Thyroid gland (tissue), 4 donors: ENCODE measurements at regions not wholly inside any gene's neighbourhood (a gene's known extent, or its start where the extent isn't known, plus 50 kb on each side); places are given as distances from the start of the nearest gene placed in this dataset. TPM values are rescaled to one million over a fixed set of nuclear protein-coding genes. Genes with fewer than 3 reads are reported as not detected.
"Not testable (repeated sequence)": the region's sequence is repeated elsewhere in the genome, so short reads cannot be mapped to it uniquely, and the experiment has no call there.

Experiments used
- DNase-seq, 2 donors: peaks; one replicate each; pipeline ENCODE4 v3.0.0-alpha.2; 2019
- H3K27ac ChIP-seq, 3 donors: fragments of 200-600 bp; sonication (generic); 1 replicate in 2 of 3; 2 replicates in 1 of 3; pipeline ENCODE4 v1.5.1; 2016 to 2019; ENCODE audit warnings: mild to moderate bottlenecking in 1 of 3, moderate library complexity in 1 of 3
- H3K27me3 ChIP-seq: fragments of 200-600 bp; sonication (generic); one replicate; pipeline ENCODE4 v1.5.1; 2019
- H3K36me3 ChIP-seq, 2 donors: fragments of 200-600 bp; sonication (generic); one replicate each; pipeline ENCODE4 v1.5.1; 2016 to 2019
- H3K4me1 ChIP-seq, 2 donors: fragments of 200-600 bp; sonication (generic); one replicate each; pipeline ENCODE4 v1.5.1; 2017 to 2019
- H3K4me3 ChIP-seq, 3 donors: fragments of 200-600 bp; sonication (generic); replicated peaks in 1 of 3; 1 replicate in 2 of 3; 2 replicates in 1 of 3; pipeline ENCODE4 v1.5.1; 2016; ENCODE audit warnings: mild to moderate bottlenecking in 1 of 3
- H3K9me3 ChIP-seq: fragments of 200-600 bp; sonication (generic); one replicate; pipeline ENCODE4 v1.5.1; 2017
- POLR2A ChIP-seq, 2 donors: fragments of 450-650 bp; IDR thresholded peaks; one replicate each; pipeline ENCODE4 v1.6.1; 2017; ENCODE audit warnings: antibody characterized with exemption in 2 of 2, mild to moderate bottlenecking in 2 of 2, moderate library complexity in 1 of 2
- WGBS, 2 donors: methylation state at CpG; one replicate each; pipeline ENCODE4 v1.1.5; 2017; 5-methylcytosine and 5-hydroxymethylcytosine counted together
- intact Hi-C: fragments of 100-400 bp; cut with DNase I; formaldehyde crosslinking; loops from one replicate; pipeline ENCODE4 v1.15.1; 2023
- small RNA-seq: library from RNA; depleted of rRNA; stranded (forward); fragments of <200 nt; gene quantifications from one replicate; pipeline ENCODE3, GENCODE V24; 2016
- TF ChIP-seq, protein P1 (sequence below), 6 experiments: fragments of 200-600 bp in 3 of 6; fragments of 450-650 bp in 3 of 6; sonication (generic) in 3 of 6; IDR thresholded peaks; one replicate each; pipeline ENCODE4 v1.5.1; 2016 to 2019; ENCODE audit warnings: antibody characterized with exemption in 6 of 6, mild to moderate bottlenecking in 2 of 6, inconsistent platforms in 1 of 6, moderate library complexity in 1 of 6

DNA sequence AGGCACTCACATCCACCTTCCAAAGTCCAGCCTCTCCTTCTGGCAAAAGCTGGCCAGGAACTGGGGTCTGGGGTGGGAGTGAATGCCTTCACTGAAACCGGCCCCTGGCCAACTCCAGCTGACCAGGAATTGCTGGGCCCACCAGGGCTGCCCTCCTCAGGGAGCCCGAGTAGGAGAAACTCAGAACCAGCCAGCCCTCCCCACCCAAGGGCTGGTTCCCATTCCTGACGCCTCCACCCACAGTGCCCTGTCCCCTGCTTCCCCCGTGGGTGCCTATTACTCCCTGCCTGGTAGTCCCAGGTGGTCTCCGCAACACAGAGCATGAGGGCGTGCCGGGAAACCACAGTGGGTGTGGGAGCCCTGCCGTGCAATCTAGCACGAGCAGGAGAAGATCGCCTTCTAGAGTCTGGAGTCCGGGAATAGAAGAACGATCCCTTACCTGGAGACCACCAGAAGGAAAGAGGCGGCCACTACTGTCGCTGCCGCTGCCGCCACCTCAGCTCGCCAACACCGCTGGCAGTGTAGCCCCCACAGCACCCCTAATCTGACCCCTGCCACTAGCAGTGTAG is 178.8 kb downstream of the POTEB3 start:
- no peaks in the 10 kb centered on the region for H3K36me3 ChIP-seq
- intact Hi-C loops = no loop called here
- no peak overlapping the region for H3K4me3 ChIP-seq
- no peaks in the 10 kb centered on the region for H3K27me3 ChIP-seq
- TF ChIP-seq, protein P1, sequence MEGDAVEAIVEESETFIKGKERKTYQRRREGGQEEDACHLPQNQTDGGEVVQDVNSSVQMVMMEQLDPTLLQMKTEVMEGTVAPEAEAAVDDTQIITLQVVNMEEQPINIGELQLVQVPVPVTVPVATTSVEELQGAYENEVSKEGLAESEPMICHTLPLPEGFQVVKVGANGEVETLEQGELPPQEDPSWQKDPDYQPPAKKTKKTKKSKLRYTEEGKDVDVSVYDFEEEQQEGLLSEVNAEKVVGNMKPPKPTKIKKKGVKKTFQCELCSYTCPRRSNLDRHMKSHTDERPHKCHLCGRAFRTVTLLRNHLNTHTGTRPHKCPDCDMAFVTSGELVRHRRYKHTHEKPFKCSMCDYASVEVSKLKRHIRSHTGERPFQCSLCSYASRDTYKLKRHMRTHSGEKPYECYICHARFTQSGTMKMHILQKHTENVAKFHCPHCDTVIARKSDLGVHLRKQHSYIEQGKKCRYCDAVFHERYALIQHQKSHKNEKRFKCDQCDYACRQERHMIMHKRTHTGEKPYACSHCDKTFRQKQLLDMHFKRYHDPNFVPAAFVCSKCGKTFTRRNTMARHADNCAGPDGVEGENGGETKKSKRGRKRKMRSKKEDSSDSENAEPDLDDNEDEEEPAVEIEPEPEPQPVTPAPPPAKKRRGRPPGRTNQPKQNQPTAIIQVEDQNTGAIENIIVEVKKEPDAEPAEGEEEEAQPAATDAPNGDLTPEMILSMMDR (IDR thresholded peaks at IDR 0.05) = no peak
- TF ChIP-seq POLR2A (IDR thresholded peaks at IDR 0.05) = no peak
- WGBS, 2 donors = 90 to 91% methylated on average over 18 of the region's 18 CpGs
- no peaks in the 10 kb centered on the region for H3K4me1 ChIP-seq
- H3K9me3 ChIP-seq = no peaks in the 10 kb centered on the region
- DNase-seq = no peak
- no peak overlapping the region for H3K27ac ChIP-seq

- H3K36me3 ChIP-seq = no peaks in the 10 kb centered on the region
- no peaks in the 10 kb centered on the region for H3K4me1 ChIP-seq
- TF ChIP-seq, protein P1 (IDR thresholded peaks at IDR 0.05) = no peak
- no peak for TF ChIP-seq POLR2A (IDR thresholded peaks at IDR 0.05)
- intact Hi-C loops = no loop called here
- H3K9me3 ChIP-seq = no peaks in the 10 kb centered on the region
- DNase-seq = no peak
- no peak overlapping the region for H3K27ac ChIP-seq
- no peaks in the 10 kb centered on the region for H3K27me3 ChIP-seq
- WGBS, 2 donors = 84 to 86% methylated on average over 15 of the region's 15 CpGs
- H3K4me3 ChIP-seq = no peak overlapping the region
These were observed 179.3 kb downstream of the POTEB3 start for GRCh38 chr15:21260966-21261395.

GRCh38 chr15:21258635-21259034 is 181.7 kb downstream of the POTEB3 start:
- H3K9me3 ChIP-seq, H3K27ac ChIP-seq, H3K27me3 ChIP-seq, intact Hi-C loops, H3K36me3 ChIP-seq, H3K4me1 ChIP-seq, DNase-seq, H3K4me3 ChIP-seq: not testable (repeated sequence)
- 63 to 73% methylated on average over 3 of the region's 3 CpGs for WGBS, 2 donors

- intact Hi-C loops = not testable (repeated sequence)
These were observed 190.7 kb downstream of the POTEB3 start for GRCh38 chr15:21249508-21250019.

More at GRCh38 chr15:21249508-21250019, 190.7 kb downstream of the POTEB3 start:
- H3K27me3 ChIP-seq, H3K9me3 ChIP-seq, H3K27ac ChIP-seq, H3K4me3 ChIP-seq, DNase-seq, H3K36me3 ChIP-seq, H3K4me1 ChIP-seq: not testable (repeated sequence)
- 79 to 80% methylated on average over 5 of the region's 5 CpGs for WGBS, 2 donors

Small RNA genes in the stretch of these regions (small RNA-seq; reads per million reads assigned to genes)
- gene RNU6-1235P = not detected
